Umbilical cord (tissue), 1 donor: ENCODE measurements at regions not wholly inside any gene's neighbourhood (a gene's known extent, or its start where the extent isn't known, plus 50 kb on each side); places are given as distances from the start of the nearest gene placed in this dataset.

Experiments
- DNase-seq: peaks from one replicate; pipeline ENCODE4 v3.0.0-alpha.2; 2015; ENCODE audit warnings: low spot score

- peak; percentile 52 for DNase-seq
These were observed 53.1 kb upstream of the HMCN1 start for GRCh38 chr1:185681034-185681633.

GRCh38 chr1:185680453-185680852 lies 53.7 kb upstream of the HMCN1 start:
- DNase-seq = no peak

GRCh38 chr1:185679220-185679619 lies 55.0 kb upstream of the HMCN1 start:
- DNase-seq = no peak

- DNase-seq = no peak
These were observed 57.2 kb upstream of the HMCN1 start for GRCh38 chr1:185676969-185677368.

- DNase-seq = peak; percentile 30
These were observed 60.0 kb upstream of the HMCN1 start for GRCh38 chr1:185674201-185674600.

GRCh38 chr1:185672719-185673360 lies 61.4 kb upstream of the HMCN1 start:
- peak; percentile 23 for DNase-seq

- DNase-seq = peak; percentile 73
These were observed 64.0 kb upstream of the HMCN1 start for GRCh38 chr1:185670187-185670627.

- DNase-seq = no peak
These were observed 66.2 kb upstream of the HMCN1 start for GRCh38 chr1:185668013-185668412.

- DNase-seq = no peak
These were observed 67.6 kb upstream of the HMCN1 start for GRCh38 chr1:185666582-185666981.

GRCh38 chr1:185663771-185664296 lies 70.4 kb upstream of the HMCN1 start:
- no peak for DNase-seq

- DNase-seq = no peak
These were observed 70.9 kb upstream of the HMCN1 start for GRCh38 chr1:185663332-185663731.

- DNase-seq = no peak
These were observed 72.2 kb upstream of the HMCN1 start for GRCh38 chr1:185661971-185662370.

GRCh38 chr1:185656663-185657062 lies 77.5 kb upstream of the HMCN1 start:
- DNase-seq = no peak

- no peak for DNase-seq
These were observed 79.3 kb upstream of the HMCN1 start for GRCh38 chr1:185654952-185655314.

GRCh38 chr1:185654199-185654951 lies 79.8 kb upstream of the HMCN1 start:
- no peak for DNase-seq

GRCh38 chr1:185653615-185654014 lies 80.6 kb upstream of the HMCN1 start:
- DNase-seq = no peak

- DNase-seq = no peak
These were observed 81.8 kb upstream of the HMCN1 start for GRCh38 chr1:185652348-185652747.

GRCh38 chr1:185650602-185651230 lies 83.5 kb upstream of the HMCN1 start:
- DNase-seq = no peak

- no peak for DNase-seq
These were observed 85.2 kb upstream of the HMCN1 start for GRCh38 chr1:185648858-185649589.

GRCh38 chr1:185647597-185648267 lies 86.5 kb upstream of the HMCN1 start:
- peak; percentile 52 for DNase-seq

- DNase-seq = peak; percentile 99
These were observed 87.9 kb upstream of the HMCN1 start for GRCh38 chr1:185646202-185646683.
